ENCODE measurements at regions not wholly inside any gene's neighbourhood (a gene's known extent, or its start where the extent isn't known, plus 50 kb on each side); places are given as distances from the start of the nearest gene placed in this dataset.

- H3K27me3 ChIP-seq (ENCODE audit: low read depth) = no peaks in the 10 kb centered on the region
- DNase-seq = no peak
- H3K9me3 ChIP-seq = no peaks in the 10 kb centered on the region
- H3K36me3 ChIP-seq = no peaks in the 10 kb centered on the region
- no peak overlapping the region for H3K27ac ChIP-seq
- TF ChIP-seq, protein P1, sequence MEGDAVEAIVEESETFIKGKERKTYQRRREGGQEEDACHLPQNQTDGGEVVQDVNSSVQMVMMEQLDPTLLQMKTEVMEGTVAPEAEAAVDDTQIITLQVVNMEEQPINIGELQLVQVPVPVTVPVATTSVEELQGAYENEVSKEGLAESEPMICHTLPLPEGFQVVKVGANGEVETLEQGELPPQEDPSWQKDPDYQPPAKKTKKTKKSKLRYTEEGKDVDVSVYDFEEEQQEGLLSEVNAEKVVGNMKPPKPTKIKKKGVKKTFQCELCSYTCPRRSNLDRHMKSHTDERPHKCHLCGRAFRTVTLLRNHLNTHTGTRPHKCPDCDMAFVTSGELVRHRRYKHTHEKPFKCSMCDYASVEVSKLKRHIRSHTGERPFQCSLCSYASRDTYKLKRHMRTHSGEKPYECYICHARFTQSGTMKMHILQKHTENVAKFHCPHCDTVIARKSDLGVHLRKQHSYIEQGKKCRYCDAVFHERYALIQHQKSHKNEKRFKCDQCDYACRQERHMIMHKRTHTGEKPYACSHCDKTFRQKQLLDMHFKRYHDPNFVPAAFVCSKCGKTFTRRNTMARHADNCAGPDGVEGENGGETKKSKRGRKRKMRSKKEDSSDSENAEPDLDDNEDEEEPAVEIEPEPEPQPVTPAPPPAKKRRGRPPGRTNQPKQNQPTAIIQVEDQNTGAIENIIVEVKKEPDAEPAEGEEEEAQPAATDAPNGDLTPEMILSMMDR (IDR thresholded peaks at IDR 0.05) = no peak
- ATAC-seq = no peak
- no peaks in the 10 kb centered on the region for H3K4me1 ChIP-seq
- intact Hi-C loops (cut with DNase I) = no loop called here
- no peak overlapping the region for H3K4me3 ChIP-seq
These were observed 233.5 kb downstream of the TUBA3C start for GRCh38 chr13:18948012-18948663.

- no peak for DNase-seq
- Histone ChIP-seq H3K27me3 (ENCODE audit: low read depth) (no peaks in the 10 kb centered on the region), H3K36me3 (no peaks in the 10 kb centered on the region), H3K4me1 (no peaks in the 10 kb centered on the region), H3K27ac (no peak overlapping the region), H3K9me3 (no peaks in the 10 kb centered on the region), H3K4me3 (no peak overlapping the region)
- no peak for ATAC-seq
- intact Hi-C loops (cut with DNase I) = no loop called here
- TF ChIP-seq, protein P1 (IDR thresholded peaks at IDR 0.05) = no peak
These were observed 234.1 kb downstream of the TUBA3C start for GRCh38 chr13:18947376-18947977.

DNA sequence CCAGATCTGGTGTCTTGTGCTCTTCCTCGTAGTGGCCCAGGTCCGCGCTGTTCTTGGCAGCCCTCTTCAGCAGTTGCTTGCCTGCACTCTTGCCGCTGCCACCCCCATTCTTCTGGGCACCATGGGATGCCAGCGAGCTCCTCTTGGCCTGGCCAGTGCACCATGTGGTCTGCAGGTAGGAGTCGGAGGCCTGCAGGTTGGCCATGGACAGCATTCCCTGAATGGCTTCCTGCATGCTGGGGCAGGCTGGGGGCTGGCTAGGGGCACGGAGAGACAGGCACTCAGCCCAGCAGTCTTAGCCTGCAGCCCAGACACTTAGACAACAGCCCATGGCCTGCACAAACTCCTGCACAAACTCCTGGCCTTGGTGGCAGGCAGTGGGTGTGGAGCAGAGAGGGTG lies 234.9 kb downstream of the TUBA3C start:
- Histone ChIP-seq H3K4me3 (no peak overlapping the region), H3K36me3 (no peaks in the 10 kb centered on the region), H3K27me3 (ENCODE audit: low read depth) (no peaks in the 10 kb centered on the region), H3K9me3 (no peaks in the 10 kb centered on the region), H3K4me1 (no peaks in the 10 kb centered on the region), H3K27ac (no peak overlapping the region)
- intact Hi-C loops (cut with DNase I) = no loop called here
- no peak for DNase-seq
- TF ChIP-seq, protein P1 (IDR thresholded peaks at IDR 0.05) = no peak
- no peak for ATAC-seq

- H3K4me3 ChIP-seq = no peak overlapping the region
- no peaks in the 10 kb centered on the region for H3K27me3 ChIP-seq (ENCODE audit: low read depth)
- no peaks in the 10 kb centered on the region for H3K9me3 ChIP-seq
- no peak for ATAC-seq
- intact Hi-C loops (cut with DNase I) = no loop called here
- no peak for DNase-seq
- H3K4me1 ChIP-seq = no peaks in the 10 kb centered on the region
- no peaks in the 10 kb centered on the region for H3K36me3 ChIP-seq
- TF ChIP-seq, protein P1 (IDR thresholded peaks at IDR 0.05) = no peak
- H3K27ac ChIP-seq = no peak overlapping the region
These were observed 237.0 kb downstream of the TUBA3C start for GRCh38 chr13:18944501-18945068.

- no peaks in the 10 kb centered on the region for H3K4me1 ChIP-seq
- H3K9me3 ChIP-seq = no peaks in the 10 kb centered on the region
- no peak overlapping the region for H3K27ac ChIP-seq
- DNase-seq (no peak), ATAC-seq (peak in 1 of 2 donors; percentile 25)
- TF ChIP-seq, protein P1 (IDR thresholded peaks at IDR 0.05) = no peak
- H3K36me3 ChIP-seq = no peaks in the 10 kb centered on the region
- no peaks in the 10 kb centered on the region for H3K27me3 ChIP-seq (ENCODE audit: low read depth)
- no peak overlapping the region for H3K4me3 ChIP-seq
- intact Hi-C loops (cut with DNase I) = no loop called here
These were observed 237.8 kb downstream of the TUBA3C start for GRCh38 chr13:18943721-18944391.

All from lower lobe of right lung (tissue), 2 donors.